MM.1S (cell line): ENCODE measurements at regions not wholly inside any gene's neighbourhood (a gene's known extent, or its start where the extent isn't known, plus 50 kb on each side); places are given as distances from the start of the nearest gene placed in this dataset.

ENCODE experiments used
- DNase-seq: peaks from one replicate; pipeline ENCODE4 v3.0.0-alpha.2; 2015
- H2AFZ ChIP-seq: fragments of 300-600 bp; sonication (generic); 2 replicates; pipeline ENCODE4 v1.6.0; 2016; ENCODE audit warnings: antibody characterized with exemption, low read length
- H3F3A ChIP-seq: fragments of 300-600 bp; sonication (generic); 2 replicates; pipeline ENCODE4 v1.6.1; 2016; ENCODE audit warnings: mild to moderate bottlenecking, antibody characterized with exemption, low read length, moderate library complexity, mixed read lengths; ENCODE audit not compliant: insufficient read depth
- H3K27ac ChIP-seq: fragments of 300-600 bp; sonication (generic); 2 replicates; pipeline ENCODE4 v1.5.1; 2016; ENCODE audit warnings: mild to moderate bottlenecking, low read length
- H3K27me3 ChIP-seq: fragments of 300-600 bp; sonication (generic); replicated peaks from 2 replicates; pipeline ENCODE4 v1.6.0; 2016; ENCODE audit warnings: low read length; ENCODE audit not compliant: insufficient read depth
- H3K36me3 ChIP-seq: fragments of 300-600 bp; sonication (generic); replicated peaks from 2 replicates; pipeline ENCODE4 v1.6.1; 2016; ENCODE audit warnings: mild to moderate bottlenecking, low read length, mixed read lengths; ENCODE audit not compliant: insufficient read depth
- H3K4me1 ChIP-seq: fragments of 300-600 bp; sonication (generic); 2 replicates; pipeline ENCODE4 v1.6.1; 2016; ENCODE audit warnings: low read length, mixed read lengths
- H3K4me2 ChIP-seq: fragments of 300-600 bp; sonication (generic); 2 replicates; pipeline ENCODE4 v1.6.0; 2016; ENCODE audit warnings: low read depth, low read length
- H3K4me3 ChIP-seq: fragments of 300-600 bp; sonication (generic); 2 replicates; pipeline ENCODE4 v1.5.1; 2016; ENCODE audit warnings: low read length, mixed read lengths
- H3K79me2 ChIP-seq: fragments of 300-600 bp; sonication (generic); 2 replicates; pipeline ENCODE4 v1.6.1; 2016; ENCODE audit warnings: mixed run types, low read length, mixed read lengths
- H3K9ac ChIP-seq: fragments of 300-600 bp; sonication (generic); 2 replicates; pipeline ENCODE4 v1.6.1; 2016; ENCODE audit warnings: low read length, mixed read lengths
- H3K9me2 ChIP-seq: fragments of 300-600 bp; sonication (generic); replicated peaks from 2 replicates; pipeline ENCODE4 v1.6.1; 2016; ENCODE audit warnings: mild to moderate bottlenecking, low read length, mixed read lengths; ENCODE audit not compliant: insufficient read depth
- H3K9me3 ChIP-seq: fragments of 300-600 bp; sonication (generic); replicated peaks from 2 replicates; pipeline ENCODE4 v1.6.1; 2016; ENCODE audit warnings: mild to moderate bottlenecking, low read length, mixed read lengths; ENCODE audit not compliant: insufficient read depth
- H4K20me1 ChIP-seq: fragments of 300-600 bp; sonication (generic); 2 replicates; pipeline ENCODE4 v1.6.1; 2016; ENCODE audit warnings: mild to moderate bottlenecking, low read length, moderate library complexity, mixed read lengths; ENCODE audit not compliant: insufficient read depth
- EZH2 ChIP-seq: fragments of 300-600 bp; sonication (generic); optimal IDR thresholded peaks from 2 replicates; pipeline ENCODE3; 2017; ENCODE audit warnings: low read depth, mild to moderate bottlenecking, antibody characterized with exemption, low read length, mixed read lengths
- EZH2phosphoT487 ChIP-seq: fragments of 300-600 bp; sonication (generic); IDR thresholded peaks from 2 replicates; pipeline ENCODE4 v1.6.1; 2018; ENCODE audit warnings: antibody characterized with exemption, low read length
- TF ChIP-seq, protein P1 (sequence below): fragments of 300-600 bp; sonication (generic); IDR thresholded peaks from 2 replicates; pipeline ENCODE4 v1.5.1; 2016; ENCODE audit warnings: antibody characterized with exemption, low read length, mixed read lengths

DNA sequence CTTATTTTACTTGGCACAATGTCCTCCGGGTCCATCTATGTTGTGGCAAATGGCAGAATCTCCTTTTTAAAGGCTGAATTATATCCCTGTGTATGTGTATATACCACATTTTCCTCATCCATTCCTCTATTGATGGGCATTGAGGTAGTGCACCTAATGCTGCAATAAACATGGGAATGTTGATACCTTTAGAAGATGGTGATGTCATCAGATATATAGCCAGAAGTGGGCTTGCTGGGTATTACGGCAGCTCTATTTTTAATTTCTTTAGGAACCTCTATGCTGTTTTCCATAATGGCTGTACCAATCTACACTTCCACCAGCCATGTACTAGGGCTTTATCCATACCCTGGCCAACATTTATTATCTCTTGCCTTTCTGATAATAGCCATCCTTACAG, 315.7 kb downstream of the FOXA2 start:
- no peak overlapping the region for H3K9ac ChIP-seq
- no peaks in the 10 kb centered on the region for H3K9me3 ChIP-seq
- H3K4me2 ChIP-seq, result no peak overlapping the region
- no peak overlapping the region for H3K27ac ChIP-seq
- no peak for DNase-seq
- no peaks in the 10 kb centered on the region for H3K27me3 ChIP-seq
- no peak overlapping the region for H3K4me3 ChIP-seq
- no peaks in the 10 kb centered on the region for H4K20me1 ChIP-seq
- H3K9me2 ChIP-seq, result no peaks in the 10 kb centered on the region
- TF ChIP-seq EZH2phosphoT487 (no peak), EZH2 (no peak)
- TF ChIP-seq, protein P1, sequence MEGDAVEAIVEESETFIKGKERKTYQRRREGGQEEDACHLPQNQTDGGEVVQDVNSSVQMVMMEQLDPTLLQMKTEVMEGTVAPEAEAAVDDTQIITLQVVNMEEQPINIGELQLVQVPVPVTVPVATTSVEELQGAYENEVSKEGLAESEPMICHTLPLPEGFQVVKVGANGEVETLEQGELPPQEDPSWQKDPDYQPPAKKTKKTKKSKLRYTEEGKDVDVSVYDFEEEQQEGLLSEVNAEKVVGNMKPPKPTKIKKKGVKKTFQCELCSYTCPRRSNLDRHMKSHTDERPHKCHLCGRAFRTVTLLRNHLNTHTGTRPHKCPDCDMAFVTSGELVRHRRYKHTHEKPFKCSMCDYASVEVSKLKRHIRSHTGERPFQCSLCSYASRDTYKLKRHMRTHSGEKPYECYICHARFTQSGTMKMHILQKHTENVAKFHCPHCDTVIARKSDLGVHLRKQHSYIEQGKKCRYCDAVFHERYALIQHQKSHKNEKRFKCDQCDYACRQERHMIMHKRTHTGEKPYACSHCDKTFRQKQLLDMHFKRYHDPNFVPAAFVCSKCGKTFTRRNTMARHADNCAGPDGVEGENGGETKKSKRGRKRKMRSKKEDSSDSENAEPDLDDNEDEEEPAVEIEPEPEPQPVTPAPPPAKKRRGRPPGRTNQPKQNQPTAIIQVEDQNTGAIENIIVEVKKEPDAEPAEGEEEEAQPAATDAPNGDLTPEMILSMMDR, result no peak
- H3K36me3 ChIP-seq, result no peaks in the 10 kb centered on the region
- no peak overlapping the region for H2AFZ ChIP-seq
- no peaks in the 10 kb centered on the region for H3K79me2 ChIP-seq
- no peaks in the 10 kb centered on the region for H3K4me1 ChIP-seq
- H3F3A ChIP-seq, result no peaks in the 10 kb centered on the region

DNA sequence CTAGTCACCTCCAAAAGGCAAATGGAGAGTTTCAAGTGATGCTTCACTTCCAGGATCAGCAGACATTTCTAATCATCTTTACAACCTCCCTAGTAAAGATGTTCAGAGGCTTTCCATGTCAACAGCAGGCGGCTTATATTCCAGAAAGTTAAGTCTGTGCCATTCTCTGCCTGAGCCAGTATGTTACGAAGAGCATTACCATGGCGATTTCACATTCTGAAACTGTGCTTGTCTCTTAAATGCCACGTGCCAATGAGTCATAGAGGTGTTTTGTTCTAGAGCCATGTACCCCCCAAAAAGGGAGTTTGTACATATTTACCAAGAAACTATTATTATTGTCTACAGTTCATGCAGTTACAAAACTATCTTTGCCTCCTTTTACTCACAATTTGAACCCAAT, 319.5 kb downstream of the FOXA2 start:
- TF ChIP-seq, protein P1, result no peak
- TF ChIP-seq EZH2 (no peak), EZH2phosphoT487 (no peak)
- Histone ChIP-seq H3K79me2 (no peaks in the 10 kb centered on the region), H2AFZ (no peak overlapping the region), H3K4me3 (no peak overlapping the region), H3K27ac (no peak overlapping the region), H3K4me2 (no peak overlapping the region), H3K9ac (no peak overlapping the region), H3K4me1 (no peaks in the 10 kb centered on the region), H3F3A (no peaks in the 10 kb centered on the region), H3K36me3 (no peaks in the 10 kb centered on the region), H4K20me1 (no peaks in the 10 kb centered on the region), H3K9me2 (no peaks in the 10 kb centered on the region), H3K9me3 (no peaks in the 10 kb centered on the region), H3K27me3 (no peaks in the 10 kb centered on the region)
- no peak for DNase-seq

DNA sequence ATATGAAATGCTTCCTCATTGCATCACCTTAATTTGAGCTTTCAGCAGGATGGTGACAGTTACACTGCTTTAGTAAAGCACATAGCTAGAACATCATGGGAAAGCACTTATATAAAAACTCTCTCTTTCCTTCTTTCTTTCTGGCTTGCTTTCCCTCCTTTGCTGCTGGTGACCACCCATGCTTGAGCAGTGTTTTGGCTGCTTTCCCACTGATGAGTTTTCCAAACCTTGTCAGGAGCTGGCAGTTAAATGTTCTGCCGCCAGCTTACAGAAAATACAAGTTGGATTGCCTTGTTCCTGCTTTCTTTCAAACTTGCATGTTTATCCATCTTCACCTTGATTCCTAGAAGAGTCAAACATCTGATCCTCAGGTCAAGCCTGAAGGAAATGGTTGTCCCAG, 323.9 kb downstream of the FOXA2 start:
- no peak for DNase-seq
- Histone ChIP-seq H2AFZ (no peak overlapping the region), H3K36me3 (no peaks in the 10 kb centered on the region), H4K20me1 (no peaks in the 10 kb centered on the region), H3K9me3 (no peaks in the 10 kb centered on the region), H3K4me3 (no peak overlapping the region), H3F3A (no peaks in the 10 kb centered on the region), H3K4me1 (no peaks in the 10 kb centered on the region), H3K27me3 (no peaks in the 10 kb centered on the region), H3K4me2 (no peak overlapping the region), H3K27ac (no peak overlapping the region), H3K9ac (no peak overlapping the region), H3K9me2 (no peaks in the 10 kb centered on the region), H3K79me2 (no peaks in the 10 kb centered on the region)
- TF ChIP-seq EZH2phosphoT487 (no peak), EZH2 (no peak)
- TF ChIP-seq, protein P1, result no peak
